ENCODE measurements at regions not wholly inside any gene's neighbourhood (a gene's known extent, or its start where the extent isn't known, plus 50 kb on each side); places are given as distances from the start of the nearest gene placed in this dataset.

- H3K27ac ChIP-seq (ENCODE audit: low read depth, low read length), result no peak overlapping the region
- H4K8ac ChIP-seq (ENCODE audit: extremely low read depth, insufficient read depth, low read length), result no peak overlapping the region
- H3K9me3 ChIP-seq (ENCODE audit: insufficient read depth in 2 of 2, low read depth in 1 of 2, low read length in 1 of 2), result no peaks in the 10 kb centered on the region
- H2BK5ac ChIP-seq (ENCODE audit: low read depth, low read length), result no peak overlapping the region
- no peak overlapping the region for H2BK120ac ChIP-seq (replicated peaks; ENCODE audit: low read depth, low read length)
- H3K27me3 ChIP-seq (replicated peaks in 1 of 4; ENCODE audit: control insufficient read depth in 3 of 4, extremely low read depth in 1 of 4, insufficient read depth in 3 of 4, low read length in 3 of 4), result no peaks in the 10 kb centered on the region
- H3K9ac ChIP-seq (replicated peaks in 1 of 4; ENCODE audit: extremely low read depth in 1 of 4, low read depth in 3 of 4, low read length in 3 of 4), result no peak overlapping the region
- no peak overlapping the region for H3K56ac ChIP-seq (replicated peaks; ENCODE audit: insufficient read length, low read depth, low read length)
- no peak overlapping the region for H3K14ac ChIP-seq (ENCODE audit: insufficient read length)
- H2BK20ac ChIP-seq (ENCODE audit: low read length), result no peak overlapping the region
- H3K36me3 ChIP-seq (ENCODE audit: control insufficient read depth in 2 of 4, insufficient read depth in 4 of 4, low read length in 3 of 4), result no peaks in the 10 kb centered on the region
- H2AFZ ChIP-seq (ENCODE audit: low read length), result no peak overlapping the region
- no peak overlapping the region for H2BK15ac ChIP-seq (ENCODE audit: low read length)
- H3K79me1 ChIP-seq (ENCODE audit: low read depth, low read length), result no peaks in the 10 kb centered on the region
- H3K18ac ChIP-seq (ENCODE audit: extremely low read depth, low read length), result no peak overlapping the region
- H3K79me2 ChIP-seq (ENCODE audit: control insufficient read depth in 1 of 2, insufficient read depth in 2 of 2, low read length in 2 of 2), result no peaks in the 10 kb centered on the region
- no peak overlapping the region for H3K23ac ChIP-seq (ENCODE audit: insufficient read length)
- WGBS, 2 experiments (ENCODE audit: extremely low coverage in 1 of 2, insufficient coverage in 1 of 2, insufficient read length in 1 of 2, insufficient replicate concordance in 2 of 2, low coverage in 1 of 2, low lambda C conversion rate in 2 of 2, missing lambda C conversion rate in 1 of 2), result 90% methylated on average over 4 of the region's 4 CpGs; no CpG with 5 or more reads in 1 of the 2 experiments
- H2AK5ac ChIP-seq (ENCODE audit: low read depth, low read length), result no peak overlapping the region
- CTCF ChIA-PET (ENCODE audit: partially characterized antibody), result no interaction called here
- no peak overlapping the region for H2BK12ac ChIP-seq (ENCODE audit: low read depth, low read length)
- H4K5ac ChIP-seq (ENCODE audit: insufficient read length, low read depth, low read length), result no peak overlapping the region
- POLR2A ChIA-PET (ENCODE audit: partially characterized antibody), result no interaction called here
- H3K23me2 ChIP-seq (ENCODE audit: low read depth, low read length), result no peaks in the 10 kb centered on the region
- no peak overlapping the region for H3K4me3 ChIP-seq (ENCODE audit: extremely low read depth in 1 of 4, insufficient read depth in 2 of 4, low read depth in 3 of 4, low read length in 4 of 4)
- FAIRE-seq (no peak), DNase-seq (ENCODE audit: low read depth in 1 of 2, low spot score in 2 of 2) (no peak)
- H3K4ac ChIP-seq (replicated peaks; ENCODE audit: insufficient read length, low read depth, low read length), result no peak overlapping the region
- no peaks in the 10 kb centered on the region for H4K20me1 ChIP-seq (replicated peaks in 1 of 2; ENCODE audit: control insufficient read depth in 1 of 2, insufficient read depth in 2 of 2, low read length in 2 of 2)
- no peaks in the 10 kb centered on the region for H3K4me1 ChIP-seq (replicated peaks in 1 of 4; ENCODE audit: control insufficient read depth in 3 of 4, insufficient read depth in 4 of 4, low read length in 3 of 4)
- no peak overlapping the region for H3K4me2 ChIP-seq (ENCODE audit: insufficient read depth in 1 of 2, low read depth in 2 of 2, low read length in 2 of 2)
- H4K91ac ChIP-seq (replicated peaks; ENCODE audit: insufficient read length, low read length), result no peak overlapping the region
- no peak for TF ChIP-seq ASH2L (IDR thresholded peaks at IDR 0.05; ENCODE audit: low read length)
- TF ChIP-seq USF2 (IDR thresholded peaks at IDR 0.05; ENCODE audit: low read length), result no peak
- no peak for TF ChIP-seq HDAC2 (IDR thresholded peaks at IDR 0.05; ENCODE audit: borderline replicate concordance in 1 of 2, low read depth in 2 of 2, low read length in 2 of 2)
- TF ChIP-seq KDM5A (IDR thresholded peaks at IDR 0.05; ENCODE audit: low read length), result no peak
- TF ChIP-seq E2F6 (IDR thresholded peaks at IDR 0.05), result no peak
- no peak for TF ChIP-seq CTBP2 (IDR thresholded peaks at IDR 0.05; ENCODE audit: borderline replicate concordance, insufficient read depth, insufficient read length, low read length)
- TF ChIP-seq TEAD4 (IDR thresholded peaks at IDR 0.05; ENCODE audit: low read depth, low read length), result no peak
- TF ChIP-seq SUZ12 (IDR thresholded peaks at IDR 0.05; ENCODE audit: low read length), result no peak
- no peak for TF ChIP-seq HDAC6 (IDR thresholded peaks at IDR 0.05; ENCODE audit: low read depth, low read length)
- TF ChIP-seq CTCF (IDR thresholded peaks at IDR 0.05; ENCODE audit: control extremely low read depth in 1 of 3, insufficient read depth in 1 of 3, low read depth in 1 of 3, low read length in 3 of 3), result no peak
Measured at GRCh38 chr13:68467160-68467559, 1237.0 kb upstream of the PCDH9 start.

All from H1 (cell line).